ENCODE measurements at regions not wholly inside any gene's neighbourhood (a gene's known extent, or its start where the extent isn't known, plus 50 kb on each side); places are given as distances from the start of the nearest gene placed in this dataset.
"Not testable (repeated sequence)": the region's sequence is repeated elsewhere in the genome, so short reads cannot be mapped to it uniquely, and the experiment has no call there.

DNA sequence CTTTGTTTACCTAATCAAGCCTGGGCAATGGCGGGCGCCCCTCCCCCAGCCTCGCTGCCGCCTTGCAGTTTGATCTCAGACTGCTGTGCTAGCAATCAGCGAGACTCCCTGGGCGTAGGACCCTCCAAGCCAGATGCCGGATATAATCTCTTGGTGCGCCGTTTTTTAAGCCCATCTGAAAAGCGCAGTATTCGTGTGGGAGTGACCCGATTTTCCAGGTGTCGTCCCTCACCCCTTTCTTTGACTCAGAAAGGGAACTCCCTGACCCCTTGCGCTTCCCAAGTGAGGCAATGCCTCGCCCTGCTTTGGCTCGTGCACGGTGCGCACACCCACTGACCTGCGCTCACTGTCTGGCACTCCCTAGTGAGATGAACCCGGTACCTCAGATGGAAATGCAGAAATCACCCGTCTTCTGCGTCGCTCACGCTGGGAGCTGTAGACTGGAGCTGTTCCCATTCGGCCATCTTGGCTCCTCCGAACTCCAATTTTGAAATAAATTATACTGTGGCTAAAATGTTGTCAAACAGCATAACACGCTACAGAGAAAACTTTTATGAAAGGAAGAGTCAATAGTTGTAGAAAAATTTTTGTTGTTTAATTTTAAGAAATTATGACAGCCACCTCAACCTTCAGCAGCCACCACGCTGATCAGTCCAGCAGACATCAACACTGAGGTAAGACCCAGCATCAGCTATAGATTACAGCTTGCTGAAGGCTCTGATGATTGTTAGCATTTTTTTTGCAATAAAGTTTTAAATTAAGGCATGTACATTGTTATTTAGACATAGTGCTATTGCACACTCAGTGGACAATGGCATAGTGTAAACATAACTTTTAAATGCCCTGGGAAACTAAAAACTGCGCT is 384.7 kb upstream of the DEPDC1 start:
- DNase-seq; H3K4me1 Mint-ChIP-seq; H3K27ac Mint-ChIP-seq; H3K36me3 Mint-ChIP-seq (ENCODE audit: low read depth); H3K27me3 Mint-ChIP-seq; CTCF ChIA-PET; POLR2A ChIA-PET; H3K9me3 Mint-ChIP-seq; H3K4me3 Mint-ChIP-seq: not testable (repeated sequence)

GRCh38 chr1:68889471-68889870 is 392.6 kb upstream of the DEPDC1 start:
- Mint-ChIP-seq H3K9me3 (peaks cover 3% of the 10 kb centered on the region), H3K36me3 (ENCODE audit: low read depth) (no peaks in the 10 kb centered on the region), H3K4me1 (no peaks in the 10 kb centered on the region), H3K4me3 (no peak overlapping the region), H3K27ac (no peak overlapping the region), H3K27me3 (no peaks in the 10 kb centered on the region)
- ChIA-PET POLR2A (no interaction called here), CTCF (no interaction called here)
- no peak for DNase-seq

DNA sequence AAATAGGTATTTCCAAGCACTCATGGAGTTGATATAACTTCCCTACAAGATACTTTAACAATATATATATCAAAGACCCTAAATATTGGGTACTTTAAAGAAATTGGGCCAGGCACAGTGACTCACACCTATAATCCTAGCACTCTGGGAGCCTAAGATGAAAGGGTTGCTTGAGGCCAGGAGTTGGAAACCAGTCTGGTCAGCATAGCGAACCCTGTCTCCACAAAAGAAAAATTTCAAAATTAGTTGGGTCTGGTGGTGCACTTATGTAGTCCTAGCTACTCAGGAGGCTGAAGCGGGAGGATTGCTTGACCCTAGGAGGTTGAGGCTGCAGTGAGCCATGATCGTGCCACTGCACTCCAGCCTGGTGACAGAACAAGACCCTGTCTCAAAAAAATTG is 393.9 kb upstream of the DEPDC1 start:
- Mint-ChIP-seq H3K4me3 (no peak overlapping the region), H3K27ac (no peak overlapping the region), H3K36me3 (ENCODE audit: low read depth) (no peaks in the 10 kb centered on the region), H3K9me3 (no peaks in the 10 kb centered on the region), H3K4me1 (no peaks in the 10 kb centered on the region), H3K27me3 (no peaks in the 10 kb centered on the region)
- DNase-seq, result no peak
- ChIA-PET CTCF (no interaction called here), POLR2A (no interaction called here)

- H3K4me1 Mint-ChIP-seq, result no peaks in the 10 kb centered on the region
- no peaks in the 10 kb centered on the region for H3K36me3 Mint-ChIP-seq (ENCODE audit: low read depth)
Measured at GRCh38 chr1:68904477-68904876, 407.6 kb upstream of the DEPDC1 start.

GRCh38 chr1:68906431-68906830 is 409.5 kb upstream of the DEPDC1 start:
- Mint-ChIP-seq H3K36me3 (ENCODE audit: low read depth) (no peaks in the 10 kb centered on the region), H3K27me3 (no peaks in the 10 kb centered on the region), H3K27ac (no peak overlapping the region), H3K9me3 (peaks cover 12% of the 10 kb centered on the region), H3K4me3 (no peak overlapping the region), H3K4me1 (no peaks in the 10 kb centered on the region)
- POLR2A ChIA-PET, result no interaction called here
- CTCF ChIA-PET, result no interaction called here
- DNase-seq, result no peak

More at GRCh38 chr1:68904477-68904876, 407.6 kb upstream of the DEPDC1 start:
- ChIA-PET POLR2A (no interaction called here), CTCF (no interaction called here)
- H3K27ac Mint-ChIP-seq, result no peak overlapping the region
- no peak overlapping the region for H3K4me3 Mint-ChIP-seq
- no peak for DNase-seq
- no peaks in the 10 kb centered on the region for H3K27me3 Mint-ChIP-seq
- H3K9me3 Mint-ChIP-seq, result peaks cover 11% of the 10 kb centered on the region

DNA sequence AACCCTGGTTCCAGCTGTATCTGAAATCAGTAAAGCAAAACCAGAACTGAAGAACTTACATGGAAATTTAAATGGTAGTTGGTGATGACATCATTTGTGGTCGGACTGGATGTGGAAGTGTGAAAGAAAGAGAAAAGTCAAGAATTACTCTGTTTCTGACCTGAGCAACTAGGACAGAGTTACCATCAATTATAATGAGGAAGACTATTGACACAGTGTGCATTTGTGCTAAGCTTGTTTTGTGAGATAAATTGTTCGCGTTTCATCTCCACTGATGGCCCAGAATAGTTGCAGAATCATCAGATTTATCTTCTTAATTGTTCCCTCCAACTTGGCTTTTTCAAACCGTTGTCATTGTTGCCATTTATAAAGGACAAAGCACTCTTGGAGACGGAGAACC is 410.6 kb upstream of the DEPDC1 start:
- Mint-ChIP-seq H3K4me3 (no peak overlapping the region), H3K4me1 (no peaks in the 10 kb centered on the region), H3K36me3 (ENCODE audit: low read depth) (no peaks in the 10 kb centered on the region), H3K27me3 (no peaks in the 10 kb centered on the region), H3K9me3 (peaks cover 12% of the 10 kb centered on the region), H3K27ac (no peak overlapping the region)
- no peak for DNase-seq
- ChIA-PET CTCF (no interaction called here), POLR2A (no interaction called here)

- H3K27ac Mint-ChIP-seq, result no peak overlapping the region
- H3K4me3 Mint-ChIP-seq, result no peak overlapping the region
- ChIA-PET CTCF (no interaction called here), POLR2A (no interaction called here)
- DNase-seq, result no peak
- H3K4me1 Mint-ChIP-seq, result no peaks in the 10 kb centered on the region
- no peaks in the 10 kb centered on the region for H3K27me3 Mint-ChIP-seq
- H3K36me3 Mint-ChIP-seq (ENCODE audit: low read depth), result no peaks in the 10 kb centered on the region
- H3K9me3 Mint-ChIP-seq, result peaks cover 16% of the 10 kb centered on the region
Measured at GRCh38 chr1:68908316-68908715, 411.4 kb upstream of the DEPDC1 start.

- ChIA-PET POLR2A (no interaction called here), CTCF (no interaction called here)
- H3K27me3 Mint-ChIP-seq, result no peaks in the 10 kb centered on the region
- H3K27ac Mint-ChIP-seq, result no peak overlapping the region
- no peak for DNase-seq
- no peak overlapping the region for H3K4me3 Mint-ChIP-seq
- H3K9me3 Mint-ChIP-seq, result peaks cover 14% of the 10 kb centered on the region
- no peaks in the 10 kb centered on the region for H3K36me3 Mint-ChIP-seq (ENCODE audit: low read depth)
- no peaks in the 10 kb centered on the region for H3K4me1 Mint-ChIP-seq
Measured at GRCh38 chr1:68916221-68916902, 419.5 kb upstream of the DEPDC1 start.

DNA sequence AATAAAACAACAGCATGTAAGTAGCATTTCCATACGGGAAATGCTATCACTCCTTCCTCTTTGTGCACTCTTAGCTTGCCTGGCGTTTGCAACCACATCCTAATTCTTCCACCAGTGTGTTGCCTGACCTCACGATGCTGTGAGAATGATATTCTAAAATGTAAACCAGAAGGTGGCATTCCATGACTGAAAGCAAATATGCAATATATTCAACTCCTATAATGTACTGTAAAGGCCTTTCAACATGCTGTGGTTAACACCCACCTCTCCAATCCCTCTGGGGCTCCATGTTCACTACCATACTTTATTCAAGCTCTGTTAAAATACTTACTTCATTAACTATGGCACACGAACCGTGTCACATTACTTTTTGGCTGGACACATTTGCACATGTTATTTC is 420.6 kb upstream of the DEPDC1 start:
- Mint-ChIP-seq H3K4me1 (no peaks in the 10 kb centered on the region), H3K27me3 (no peaks in the 10 kb centered on the region), H3K27ac (no peak overlapping the region), H3K4me3 (no peak overlapping the region), H3K9me3 (peaks cover 14% of the 10 kb centered on the region), H3K36me3 (ENCODE audit: low read depth) (no peaks in the 10 kb centered on the region)
- POLR2A ChIA-PET, result no interaction called here
- CTCF ChIA-PET, result no interaction called here
- DNase-seq, result no peak

GRCh38 chr1:68918563-68918962 is 421.7 kb upstream of the DEPDC1 start:
- Mint-ChIP-seq H3K36me3 (ENCODE audit: low read depth) (no peaks in the 10 kb centered on the region), H3K27me3 (no peaks in the 10 kb centered on the region), H3K27ac (no peak overlapping the region), H3K9me3 (peaks cover 7% of the 10 kb centered on the region), H3K4me3 (no peak overlapping the region), H3K4me1 (no peaks in the 10 kb centered on the region)
- POLR2A ChIA-PET, result no interaction called here
- no peak for DNase-seq
- CTCF ChIA-PET, result no interaction called here

DNA sequence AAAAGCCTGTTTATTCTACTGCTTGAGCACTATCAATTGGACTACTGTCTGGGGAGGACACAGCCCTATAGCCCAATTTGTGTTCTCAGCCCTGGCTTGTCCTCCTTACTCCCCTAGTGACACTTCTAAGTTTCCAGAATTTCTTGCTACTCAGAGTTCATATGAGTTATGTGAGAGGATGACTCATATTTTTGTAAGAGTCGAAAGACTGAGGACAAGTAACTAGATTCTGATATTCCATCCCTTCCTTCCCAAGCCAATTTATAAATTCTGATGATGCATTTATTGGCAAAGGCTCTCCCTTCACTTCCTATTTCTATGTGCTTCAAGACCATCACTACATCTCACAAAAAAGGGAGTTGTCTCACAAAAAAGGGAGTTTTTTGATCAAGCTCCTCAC is 422.2 kb upstream of the DEPDC1 start:
- no peaks in the 10 kb centered on the region for H3K4me1 Mint-ChIP-seq
- H3K27ac Mint-ChIP-seq, result no peak overlapping the region
- H3K4me3 Mint-ChIP-seq, result no peak overlapping the region
- DNase-seq, result no peak
- CTCF ChIA-PET, result no interaction called here
- peaks cover 7% of the 10 kb centered on the region for H3K9me3 Mint-ChIP-seq
- no peaks in the 10 kb centered on the region for H3K36me3 Mint-ChIP-seq (ENCODE audit: low read depth)
- POLR2A ChIA-PET, result no interaction called here
- no peaks in the 10 kb centered on the region for H3K27me3 Mint-ChIP-seq

DNA sequence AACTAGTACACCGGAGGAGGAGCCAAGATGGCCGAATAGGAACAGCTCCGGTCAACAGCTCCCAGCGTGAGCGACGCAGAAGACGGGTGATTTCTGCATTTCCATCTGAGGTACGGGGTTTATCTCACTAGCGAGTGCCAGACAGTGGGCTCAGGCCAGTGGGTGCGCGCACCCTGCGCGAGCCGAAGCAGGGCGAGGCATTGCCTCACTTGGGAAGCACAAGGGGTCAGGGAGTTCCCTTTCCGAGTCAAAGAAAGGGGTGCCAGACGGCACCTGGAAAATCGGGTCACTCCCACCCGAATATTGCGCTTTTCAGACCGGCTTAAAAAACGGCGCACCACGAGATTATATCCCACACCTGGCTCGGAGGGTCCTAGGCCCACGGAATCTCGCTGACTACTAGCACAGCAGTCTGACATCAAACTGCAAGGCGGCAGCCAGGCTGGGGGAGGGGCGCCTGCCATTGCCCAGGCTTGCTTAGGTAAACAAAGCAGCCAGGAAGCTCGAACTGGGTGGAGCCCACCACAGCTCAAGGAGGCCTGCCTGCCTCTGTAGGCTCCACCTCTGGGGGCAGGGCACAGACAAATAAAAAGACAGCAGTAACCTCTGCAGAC is 426.7 kb upstream of the DEPDC1 start:
- H3K27me3 Mint-ChIP-seq; POLR2A ChIA-PET; H3K27ac Mint-ChIP-seq; CTCF ChIA-PET; H3K9me3 Mint-ChIP-seq; H3K4me1 Mint-ChIP-seq; DNase-seq; H3K36me3 Mint-ChIP-seq (ENCODE audit: low read depth); H3K4me3 Mint-ChIP-seq: not testable (repeated sequence)

DNA sequence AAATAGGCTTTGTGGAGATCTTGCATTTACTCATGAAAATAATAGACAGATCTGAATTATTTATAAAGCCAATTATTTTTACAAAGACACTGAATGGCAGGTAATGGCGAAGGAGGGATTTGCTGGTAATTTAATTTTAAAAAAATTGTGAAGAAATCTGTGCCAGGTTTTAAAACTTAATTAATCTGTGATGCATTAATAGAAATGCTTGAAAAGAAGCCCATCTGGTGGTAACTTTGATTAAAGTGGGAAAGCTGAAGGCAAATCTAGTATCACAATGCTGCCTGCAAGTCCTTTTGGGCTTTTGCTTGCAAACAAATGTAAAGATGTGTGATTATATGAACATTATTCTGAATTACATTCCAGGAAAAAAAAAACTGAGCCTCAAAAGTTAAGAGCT is 433.2 kb upstream of the DEPDC1 start:
- ChIA-PET CTCF (no interaction called here), POLR2A (no interaction called here)
- H3K9me3 Mint-ChIP-seq, result no peaks in the 10 kb centered on the region
- no peak for DNase-seq
- no peaks in the 10 kb centered on the region for H3K27me3 Mint-ChIP-seq
- H3K4me3 Mint-ChIP-seq, result no peak overlapping the region
- H3K36me3 Mint-ChIP-seq (ENCODE audit: low read depth), result no peaks in the 10 kb centered on the region
- no peak overlapping the region for H3K27ac Mint-ChIP-seq
- H3K4me1 Mint-ChIP-seq, result no peaks in the 10 kb centered on the region

- CTCF ChIA-PET, result no interaction called here
- no peak for DNase-seq
- H3K9me3 Mint-ChIP-seq, result peaks cover 5% of the 10 kb centered on the region
- POLR2A ChIA-PET, result no interaction called here
- H3K4me1 Mint-ChIP-seq, result no peaks in the 10 kb centered on the region
- H3K36me3 Mint-ChIP-seq (ENCODE audit: low read depth), result no peaks in the 10 kb centered on the region
- H3K4me3 Mint-ChIP-seq, result no peak overlapping the region
- no peaks in the 10 kb centered on the region for H3K27me3 Mint-ChIP-seq
- H3K27ac Mint-ChIP-seq, result no peak overlapping the region
Measured at GRCh38 chr1:68936530-68936929, 439.6 kb upstream of the DEPDC1 start.

Data from activated CD4-positive, alpha-beta memory T cell treated with anti-CD3 and anti-CD28 coated beads, Interleukin-2, amount 10 ng/mL, durations not matched to agents 7 days and 5 days (primary cell).